ENCODE measurements at regions not wholly inside any gene's neighbourhood (a gene's known extent, or its start where the extent isn't known, plus 50 kb on each side); places are given as distances from the start of the nearest gene placed in this dataset.

DNA sequence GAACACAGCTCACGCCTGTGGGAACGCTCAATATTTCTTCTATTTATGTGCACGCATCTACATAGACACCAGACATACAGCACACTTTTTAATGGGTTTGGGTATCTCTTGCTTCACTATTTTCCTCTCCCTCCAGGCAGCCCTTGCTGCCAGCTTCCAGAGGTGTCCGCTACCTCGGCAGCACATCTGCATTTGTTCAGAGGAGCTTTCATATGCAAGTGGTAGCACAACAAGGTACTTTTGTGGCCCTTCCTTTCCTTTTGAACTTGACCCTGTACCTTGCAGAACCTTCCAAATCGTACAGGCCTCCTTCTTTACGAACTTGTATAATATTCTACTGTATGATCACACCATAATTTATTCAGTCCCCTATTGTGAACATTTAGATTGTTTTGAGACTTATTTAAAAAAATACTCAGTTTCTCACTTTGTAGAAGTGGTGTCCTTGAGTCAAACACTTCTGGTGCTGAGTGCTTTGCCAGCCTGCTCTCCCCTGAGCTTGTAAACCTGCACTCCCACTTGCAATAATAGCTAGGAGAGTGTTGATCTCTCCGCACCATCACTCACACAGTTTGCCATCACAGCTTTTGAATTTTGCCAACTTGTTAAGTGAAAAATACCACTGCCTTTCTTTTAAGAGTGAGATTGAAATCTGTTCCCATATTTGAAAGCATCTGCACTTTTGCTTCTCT is 106.0 kb upstream of the ZNF32 start:
- DNase-seq, result no peak

DNA sequence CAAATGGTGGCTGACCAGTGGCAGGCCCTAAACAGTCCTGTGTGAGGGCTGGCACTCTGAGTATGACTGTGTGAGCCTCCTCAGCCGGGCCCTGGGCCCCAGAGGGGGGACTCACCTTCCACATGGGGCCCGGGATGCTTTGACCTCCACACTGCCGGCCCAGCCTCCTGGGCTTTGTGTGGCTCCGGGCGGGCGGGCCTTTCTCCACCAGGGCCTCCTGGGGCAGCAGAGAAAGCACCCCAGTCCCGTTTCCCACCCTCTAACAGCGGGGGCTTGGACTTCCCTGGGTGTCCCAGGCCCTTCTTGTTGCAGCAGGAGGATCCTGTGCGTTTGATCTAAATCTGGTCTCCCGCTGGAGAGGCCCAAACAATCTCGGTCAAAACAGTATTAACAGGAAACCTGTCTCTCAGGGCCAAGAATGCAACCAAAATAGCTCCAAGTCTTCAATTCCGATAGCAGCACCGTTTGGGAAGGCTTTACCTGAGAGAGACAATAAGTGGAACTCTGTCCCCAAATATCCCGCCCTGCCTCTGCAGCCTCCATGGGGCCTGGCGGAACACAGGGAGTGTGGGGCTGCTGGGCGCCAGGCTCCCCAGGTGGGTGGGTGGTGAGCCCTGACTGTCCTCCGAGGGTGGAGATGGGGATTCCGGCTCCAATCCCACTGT is 104.8 kb upstream of the ZNF32 start:
- DNase-seq, result no peak

DNA sequence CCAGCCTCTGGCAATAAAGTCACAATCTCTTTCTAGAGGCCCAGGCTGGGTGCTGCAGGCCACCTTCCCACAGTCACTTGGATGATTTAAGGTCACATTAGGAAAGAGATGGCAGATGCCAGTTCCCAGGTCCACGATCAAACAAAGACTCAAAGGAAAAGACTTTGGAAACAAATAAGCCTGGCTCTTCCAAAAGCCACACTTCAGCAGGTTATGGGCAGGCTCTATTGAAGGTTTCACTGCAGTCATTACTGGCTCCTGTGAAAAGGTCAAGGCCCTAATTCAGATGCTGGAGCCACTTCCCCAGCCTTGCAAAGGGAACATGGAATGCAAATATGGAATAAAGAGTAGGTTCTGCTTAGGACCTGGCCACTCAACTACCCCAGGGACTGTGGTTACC is 104.0 kb upstream of the ZNF32 start:
- DNase-seq, result no peak

DNA sequence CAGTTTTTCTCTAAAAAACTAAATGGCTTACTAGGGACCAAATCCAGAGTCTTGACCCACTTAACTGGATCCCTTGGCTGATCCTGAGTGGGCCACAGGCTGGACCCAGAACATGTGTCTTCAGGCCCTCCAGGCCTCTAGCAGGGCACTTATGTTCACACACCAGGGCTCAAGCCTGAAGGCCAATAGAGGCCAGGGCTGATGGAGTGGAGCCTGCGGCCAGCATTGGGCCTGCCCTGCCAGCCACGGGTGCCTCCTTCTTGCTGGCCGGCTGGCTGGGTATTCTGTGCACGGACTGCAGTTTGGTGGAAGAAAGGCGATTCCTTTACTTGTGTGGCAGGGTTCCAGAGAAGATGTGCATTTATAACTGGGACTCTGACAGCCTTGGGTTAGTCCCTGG is 103.0 kb upstream of the ZNF32 start:
- DNase-seq, result no peak

DNA sequence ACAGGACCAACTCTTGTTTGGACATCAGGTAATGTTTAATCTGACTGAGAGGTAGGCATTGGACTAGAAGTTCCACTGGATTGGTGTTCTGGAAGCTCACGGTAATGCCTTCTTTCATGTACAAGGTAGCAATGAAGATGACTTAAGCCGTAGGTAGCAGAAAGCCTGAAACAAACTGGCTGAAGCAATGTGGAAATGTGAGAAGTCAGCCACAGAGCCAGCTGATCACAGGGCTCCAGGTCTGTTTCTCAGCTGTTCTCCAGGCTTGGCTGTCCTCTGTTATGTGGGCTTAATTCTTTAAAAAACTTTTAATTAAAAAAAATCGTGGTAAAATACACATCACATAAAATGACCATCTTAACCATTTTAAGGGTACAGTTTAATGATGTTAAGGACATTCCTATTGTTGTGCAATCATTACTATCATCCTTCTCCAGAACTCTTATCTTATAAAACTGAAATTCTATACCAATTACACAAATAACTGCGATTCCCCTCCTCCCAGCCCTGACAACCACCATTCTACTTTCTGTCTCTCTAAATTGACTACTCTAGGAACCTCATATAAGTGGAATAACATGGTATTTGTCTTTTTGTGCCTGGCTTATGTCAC is 101.4 kb upstream of the ZNF32 start:
- DNase-seq, result no peak

DNA sequence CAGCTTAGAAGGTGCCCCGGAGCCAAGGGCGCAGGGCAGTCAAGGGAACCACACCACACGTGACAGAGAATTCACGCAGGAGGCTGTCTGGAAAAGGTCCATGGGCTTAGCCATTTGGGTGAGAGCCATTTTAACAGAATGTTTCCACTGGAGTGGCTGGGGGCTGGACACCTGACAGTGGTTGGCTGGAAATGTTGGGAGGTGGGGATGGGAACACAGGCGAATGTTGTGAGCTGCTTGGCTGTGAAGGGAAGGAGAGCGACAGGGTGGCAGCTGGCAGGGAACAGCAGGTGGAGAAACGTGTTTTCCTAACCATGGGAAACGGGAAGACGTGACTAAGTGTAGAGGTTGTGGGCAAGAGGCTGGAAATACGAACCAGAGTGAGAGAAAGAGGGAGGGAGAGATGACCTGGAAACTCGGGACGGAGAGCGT is 100.5 kb upstream of the ZNF32 start:
- DNase-seq, result no peak

DNA sequence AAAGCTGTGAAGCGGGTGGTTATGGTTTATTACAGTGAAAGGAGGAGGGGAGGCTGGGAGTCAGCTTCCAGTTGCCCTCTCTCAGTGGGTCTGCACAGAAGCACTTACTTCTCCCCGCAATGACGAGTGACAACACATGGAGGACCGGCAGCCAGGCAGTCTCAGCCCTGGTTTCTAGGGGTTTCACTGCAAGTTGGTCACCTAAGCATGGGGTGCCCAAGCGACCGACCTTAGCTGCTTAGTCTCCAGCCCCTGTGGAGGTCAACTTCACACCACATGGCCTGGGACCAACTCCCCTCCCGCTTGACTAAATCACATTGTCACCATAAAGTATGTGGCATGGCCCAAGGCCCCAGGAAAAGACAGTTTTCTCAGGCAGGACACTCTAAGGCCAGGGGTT is 99.9 kb upstream of the ZNF32 start:
- DNase-seq, result no peak

DNA sequence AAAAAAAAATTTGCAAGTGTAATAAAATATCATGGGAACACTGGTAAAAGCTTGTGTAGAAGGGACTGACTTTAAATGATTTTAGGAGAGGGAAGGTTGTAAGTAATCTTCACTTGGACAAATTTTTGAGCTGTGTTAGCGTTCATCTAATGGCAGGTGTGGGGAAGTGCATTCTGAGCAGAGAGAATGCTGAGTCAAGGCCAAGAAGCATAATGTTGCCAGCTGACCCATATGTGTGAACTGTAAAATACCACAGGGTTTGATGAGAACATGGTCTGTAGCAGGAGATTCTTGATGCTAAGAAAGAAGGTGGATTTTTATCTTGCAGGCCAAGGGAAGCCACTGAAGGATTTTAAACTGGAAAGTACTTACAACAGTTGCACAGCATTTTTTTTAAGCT is 98.2 kb upstream of the ZNF32 start:
- no peak for DNase-seq

DNA sequence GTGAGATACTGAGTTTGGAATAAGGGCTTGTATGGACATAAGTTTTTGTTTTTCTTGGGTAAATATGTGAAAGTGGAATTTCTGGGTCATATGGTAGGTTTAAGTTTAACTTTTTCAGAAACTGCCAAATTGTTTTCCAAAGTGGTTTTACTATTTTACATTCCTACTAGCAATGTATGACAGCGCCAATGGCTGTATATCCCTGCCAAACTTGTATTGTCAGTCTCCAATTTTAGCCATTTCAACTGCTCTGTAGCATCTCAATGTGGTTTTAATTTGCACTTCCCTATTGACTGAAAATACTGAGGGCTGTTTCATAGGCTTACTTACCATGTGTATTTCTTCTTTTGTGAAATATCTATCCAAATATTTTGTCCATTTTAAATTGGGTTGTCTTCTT is 90.5 kb upstream of the ZNF32 start:
- no peak for DNase-seq

DNA sequence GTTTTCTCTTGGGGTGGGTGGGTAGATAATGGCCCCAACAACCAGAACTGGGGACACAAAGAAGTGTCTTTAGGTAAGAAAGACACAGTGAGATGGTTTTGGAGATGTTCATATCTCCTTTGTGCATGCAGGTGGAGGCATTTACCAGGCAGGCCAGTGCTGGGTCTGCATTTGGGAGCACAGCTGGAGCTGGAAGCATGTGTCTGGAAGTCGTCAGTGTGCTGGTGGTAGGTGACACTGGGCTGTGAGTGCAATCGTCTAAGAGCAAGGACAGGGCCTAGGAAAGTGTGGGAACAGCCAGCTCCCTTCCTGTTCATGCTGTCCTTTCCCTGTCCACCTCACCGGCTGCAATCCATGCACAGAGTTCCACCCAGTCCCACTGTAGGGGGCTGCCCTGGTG is 88.3 kb upstream of the ZNF32 start:
- no peak for DNase-seq

DNA sequence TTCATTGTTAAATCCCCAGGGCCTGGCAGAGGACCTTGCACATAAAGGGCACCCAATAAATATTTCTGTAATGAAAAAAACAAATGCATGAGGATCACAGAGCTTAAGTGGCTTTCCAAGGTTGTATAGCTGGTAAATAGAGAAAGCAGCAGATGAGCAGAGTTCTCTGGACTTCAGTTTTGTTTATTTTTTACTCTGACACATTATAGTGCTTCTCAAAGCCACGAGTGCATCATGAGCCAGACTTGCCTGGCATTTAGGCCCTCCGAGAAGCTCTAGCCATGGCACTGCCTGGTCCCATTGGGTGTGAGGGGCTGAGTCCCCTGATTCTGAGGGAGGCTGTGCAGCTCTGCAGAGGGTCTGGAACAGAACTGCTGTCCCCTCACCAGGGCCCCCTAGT is 87.2 kb upstream of the ZNF32 start:
- no peak for DNase-seq

DNA sequence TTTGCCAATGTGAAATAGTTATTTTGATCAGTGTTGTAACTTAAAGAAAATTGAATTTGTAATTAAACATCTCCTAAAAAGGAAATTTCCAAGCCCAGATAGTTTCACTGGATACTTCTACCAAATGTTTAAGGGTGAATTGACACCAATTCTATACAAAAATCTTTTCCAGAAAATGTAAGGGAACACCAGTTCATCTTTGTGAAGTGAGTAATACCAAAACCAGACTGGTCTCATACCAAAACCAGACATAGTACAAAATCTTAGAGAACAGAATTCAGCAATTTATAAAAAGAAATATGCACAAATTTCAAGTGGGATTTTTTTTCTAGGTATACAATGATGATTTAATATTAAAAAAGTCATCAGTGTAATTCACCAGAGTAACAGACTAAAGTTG is 86.0 kb upstream of the ZNF32 start:
- no peak for DNase-seq

DNA sequence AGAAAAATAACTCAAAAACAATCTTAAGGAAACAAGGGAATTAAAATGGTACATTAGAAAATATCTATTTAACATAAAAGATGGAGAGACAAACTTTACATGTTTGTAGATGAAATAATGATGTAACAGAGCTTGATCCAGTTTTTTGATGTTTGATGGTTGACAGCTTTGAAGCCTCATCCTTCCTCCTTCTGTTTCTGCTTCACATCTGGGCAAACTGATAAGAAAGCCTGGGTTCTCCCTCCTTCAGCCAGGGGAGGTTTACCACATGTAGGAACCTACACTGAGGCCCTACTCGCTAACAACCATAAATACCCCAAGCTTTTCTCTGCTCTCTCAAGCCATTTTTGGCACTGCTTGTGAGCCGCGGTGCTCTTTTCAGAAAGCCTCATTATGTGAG is 82.8 kb upstream of the ZNF32 start:
- no peak for DNase-seq

DNA sequence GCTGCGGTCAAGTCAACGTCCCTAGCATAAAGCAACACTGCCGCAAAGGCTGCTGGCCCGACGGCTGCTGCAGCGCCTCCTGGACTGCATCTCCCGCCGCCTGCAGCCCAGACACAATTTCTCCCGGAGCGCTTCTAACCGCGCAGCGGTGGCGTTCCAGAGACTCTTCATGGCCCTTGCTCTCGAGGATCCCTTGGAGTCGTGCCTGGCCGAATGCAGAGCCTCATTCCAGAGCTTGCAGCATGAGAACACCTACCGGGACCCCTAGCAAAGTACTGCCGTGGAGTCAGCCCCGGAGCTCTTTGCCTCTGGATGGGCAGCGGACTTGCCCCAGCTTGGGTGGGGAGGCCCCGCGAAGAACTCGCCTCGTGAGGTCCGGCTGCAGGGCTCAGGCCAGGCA is 79.7 kb upstream of the ZNF32 start:
- DNase-seq, result no peak

DNA sequence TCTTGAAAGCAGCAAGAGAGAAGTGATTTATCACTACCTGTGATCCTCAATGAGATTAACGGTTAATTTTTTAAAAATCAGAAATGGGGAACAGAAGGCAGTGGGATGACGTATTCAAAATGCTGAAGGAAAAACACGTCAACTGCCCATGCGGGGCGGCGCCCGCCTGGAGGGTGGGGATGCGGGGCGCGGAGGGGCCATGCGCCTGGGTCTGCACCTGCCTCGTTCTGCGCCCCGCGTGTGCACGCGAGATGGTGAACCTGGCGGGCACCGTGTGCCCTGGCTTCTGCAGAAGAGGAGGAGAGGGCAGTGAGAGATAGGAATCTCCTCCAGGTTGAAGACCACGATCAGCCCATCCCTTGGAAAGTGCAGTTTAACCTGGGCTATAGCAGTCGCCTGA is 79.3 kb upstream of the ZNF32 start:
- no peak for DNase-seq

DNA sequence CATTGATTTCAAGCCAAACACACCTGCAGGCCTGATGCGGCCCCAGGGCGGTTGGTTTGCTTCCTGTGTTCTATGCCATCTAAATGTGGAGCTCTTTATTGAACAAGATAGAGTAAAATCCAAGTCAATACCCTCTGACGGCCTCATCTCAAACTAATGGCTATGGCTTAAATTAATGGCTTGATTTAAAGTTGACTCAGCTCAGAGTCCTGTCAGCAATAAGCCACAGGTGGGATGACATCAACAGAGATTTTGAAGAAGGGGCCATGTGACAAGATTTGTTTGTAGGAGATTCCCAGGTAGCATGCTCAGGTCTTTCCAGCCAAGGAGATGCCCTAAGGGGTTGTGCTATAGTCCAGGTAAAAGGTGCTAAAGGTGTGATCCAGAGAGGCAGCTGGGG is 66.7 kb upstream of the ZNF32 start:
- no peak for DNase-seq

DNA sequence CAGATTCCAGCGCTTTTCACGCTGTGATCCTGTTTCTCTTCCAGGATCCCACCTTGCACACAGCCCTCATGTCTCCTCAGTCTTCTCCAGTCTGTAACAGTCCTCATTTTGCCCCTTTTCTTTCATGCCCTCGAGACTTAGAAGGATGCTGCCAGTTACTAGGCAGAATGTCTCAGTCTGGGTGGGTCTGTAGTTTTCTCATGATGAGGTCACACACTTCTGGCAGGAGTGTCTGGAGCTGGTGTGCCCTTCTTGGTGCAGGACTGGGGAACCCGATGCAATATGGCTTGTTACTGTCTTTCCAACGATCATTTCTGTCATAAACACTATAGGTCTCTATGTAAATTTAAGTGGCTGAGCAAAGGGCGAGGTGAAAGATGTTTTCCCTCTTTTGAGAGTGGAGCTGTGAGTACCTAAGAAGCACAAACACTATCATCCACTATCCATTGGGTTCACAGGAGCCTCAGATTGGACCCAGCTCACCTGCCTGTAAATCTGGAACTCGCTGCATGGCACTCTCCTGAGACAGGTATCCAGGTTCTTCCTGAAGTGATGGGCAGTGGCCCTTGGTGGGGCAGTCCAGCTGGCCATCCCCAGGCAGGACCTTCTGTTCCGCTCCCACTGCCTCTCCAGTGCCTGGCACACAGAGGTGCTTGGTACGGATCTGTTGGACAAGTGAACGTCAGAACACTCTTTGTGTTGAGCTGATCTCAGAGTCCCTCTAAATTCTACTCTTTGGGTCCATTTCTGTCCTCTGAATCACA is 64.3 kb upstream of the ZNF32 start:
- no peak for DNase-seq

DNA sequence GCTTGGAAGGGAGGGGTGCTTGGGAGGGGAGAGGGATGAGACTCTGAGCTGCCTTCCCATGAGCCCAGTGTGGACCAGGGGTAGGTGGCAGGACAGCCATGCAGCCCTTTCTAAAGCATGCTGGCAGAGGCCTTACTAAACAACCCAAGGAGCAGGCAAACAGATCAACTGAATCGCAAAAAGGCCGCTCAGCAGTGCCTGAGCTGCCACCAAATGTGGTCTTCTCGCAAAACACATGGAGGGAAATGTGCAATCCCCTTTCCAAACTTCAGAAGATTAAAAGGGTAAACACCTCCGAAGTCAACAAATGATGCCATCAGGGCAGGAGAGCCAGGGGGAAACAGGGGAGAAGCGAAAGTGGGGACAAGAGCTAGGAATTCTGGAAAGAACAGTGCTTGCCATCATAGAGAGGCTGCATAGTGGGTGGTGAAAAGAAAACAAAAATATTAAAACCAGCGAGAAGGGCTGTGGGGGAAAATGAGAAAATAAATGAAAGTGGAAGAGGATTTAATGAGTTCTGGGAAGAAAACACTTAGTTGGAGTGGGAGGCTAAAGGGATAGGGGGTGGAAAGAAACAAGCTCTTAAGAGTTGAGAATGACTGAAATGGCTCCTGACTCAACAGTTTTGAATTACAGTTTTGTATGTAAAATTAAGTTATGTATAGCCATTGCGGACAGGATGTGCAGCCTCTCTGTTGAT is 62.2 kb upstream of the ZNF32 start:
- DNase-seq, result no peak

DNA sequence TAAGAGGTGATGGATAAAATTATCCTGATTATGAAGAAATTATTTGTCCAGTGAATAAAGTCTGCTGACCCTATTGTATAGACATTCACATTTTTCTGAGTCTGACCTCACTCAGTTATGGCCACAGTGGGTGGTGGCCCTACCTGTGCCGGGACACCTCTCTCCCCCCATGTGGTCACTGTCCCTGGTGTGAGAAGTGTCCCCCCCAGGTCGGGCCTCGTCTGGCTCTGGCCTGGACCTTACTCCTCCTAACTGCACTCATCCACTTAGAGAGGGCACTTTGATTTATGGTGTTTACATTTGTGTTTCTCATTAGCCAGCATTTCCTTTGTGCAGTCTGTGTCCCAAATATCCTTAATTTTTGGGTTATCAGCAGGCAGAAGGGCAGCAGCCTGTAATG is 59.6 kb upstream of the ZNF32 start:
- DNase-seq, result no peak

DNA sequence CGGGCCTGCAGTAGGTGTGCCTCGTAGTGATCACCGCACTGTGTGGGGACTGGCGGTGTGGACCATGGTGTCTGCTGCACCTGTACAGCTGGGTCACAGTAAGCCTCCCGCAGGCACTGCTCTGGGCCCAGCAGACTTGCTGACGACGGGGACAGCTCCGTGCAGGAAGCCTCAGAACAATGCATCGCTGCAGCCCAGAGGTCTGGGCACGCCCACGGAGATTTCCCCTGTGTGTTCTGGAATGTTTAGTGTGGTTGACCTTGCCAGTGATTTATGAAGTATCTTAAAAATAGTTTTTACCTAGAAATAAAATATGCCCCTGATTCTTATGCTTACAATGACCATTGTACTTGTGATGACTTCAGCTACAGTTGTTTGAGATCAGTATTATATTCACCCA is 59.1 kb upstream of the ZNF32 start:
- no peak for DNase-seq

DNA sequence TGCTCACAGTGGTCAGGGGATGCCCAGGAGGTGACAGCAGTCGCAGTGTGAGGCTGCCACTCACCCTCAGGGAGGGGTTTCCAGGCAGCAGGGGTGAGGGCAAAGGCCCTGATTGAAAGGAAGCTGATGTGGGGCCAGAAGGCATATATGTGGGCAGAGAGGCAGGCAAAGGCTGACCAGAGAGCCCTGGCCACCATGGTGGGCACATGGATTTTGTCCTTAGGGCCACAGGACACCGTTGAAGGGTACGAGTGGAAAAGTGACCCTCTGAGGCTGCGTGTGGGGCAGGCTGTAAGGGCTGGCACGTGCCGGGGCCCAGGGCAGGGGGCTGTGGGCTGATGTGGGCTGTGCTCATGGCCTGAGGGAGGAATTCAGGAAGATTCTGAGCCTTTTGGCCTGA is 57.5 kb upstream of the ZNF32 start:
- DNase-seq, result no peak

DNA sequence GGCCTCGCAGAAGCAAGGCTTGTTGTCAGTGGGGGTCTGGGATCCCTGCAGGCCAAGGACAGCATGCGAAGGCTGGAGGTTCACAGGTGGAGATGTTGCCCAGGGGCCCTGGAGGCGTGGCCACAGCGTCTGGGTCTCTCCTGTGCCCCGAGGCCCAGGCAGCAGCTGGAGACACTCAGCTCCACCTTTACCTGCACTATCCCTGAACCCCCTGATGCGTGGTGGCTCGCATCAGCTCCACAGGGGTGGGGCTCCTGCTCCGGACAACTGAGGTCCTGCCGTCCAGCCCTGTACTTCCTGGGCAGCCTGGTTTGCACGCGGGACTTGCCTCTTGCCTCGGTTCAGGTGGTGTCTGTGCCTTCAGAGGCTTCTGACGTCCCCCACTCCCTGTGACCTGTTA is 54.6 kb upstream of the ZNF32 start:
- no peak for DNase-seq

DNA sequence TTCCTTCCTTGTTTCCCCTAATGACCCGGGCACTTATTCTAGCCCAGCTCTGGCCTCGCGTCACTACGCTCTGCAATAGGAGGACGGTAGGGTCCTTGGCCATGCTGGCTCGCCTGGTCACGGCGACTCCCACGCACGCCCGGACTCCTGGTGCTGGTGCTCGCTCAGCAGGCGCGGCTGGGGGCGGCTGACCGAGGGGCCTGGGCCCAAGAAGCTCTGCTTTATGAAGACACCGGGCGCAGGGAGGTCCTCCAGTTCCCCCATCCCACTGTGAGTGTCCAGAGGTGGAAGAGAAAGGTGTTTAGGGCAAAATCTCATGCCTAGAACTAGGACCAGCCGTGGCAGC is 54.2 kb upstream of the ZNF32 start:
- DNase-seq, result no peak
